ENCODE measurements at regions not wholly inside any gene's neighbourhood (a gene's known extent, or its start where the extent isn't known, plus 50 kb on each side); places are given as distances from the start of the nearest gene placed in this dataset.

DNA sequence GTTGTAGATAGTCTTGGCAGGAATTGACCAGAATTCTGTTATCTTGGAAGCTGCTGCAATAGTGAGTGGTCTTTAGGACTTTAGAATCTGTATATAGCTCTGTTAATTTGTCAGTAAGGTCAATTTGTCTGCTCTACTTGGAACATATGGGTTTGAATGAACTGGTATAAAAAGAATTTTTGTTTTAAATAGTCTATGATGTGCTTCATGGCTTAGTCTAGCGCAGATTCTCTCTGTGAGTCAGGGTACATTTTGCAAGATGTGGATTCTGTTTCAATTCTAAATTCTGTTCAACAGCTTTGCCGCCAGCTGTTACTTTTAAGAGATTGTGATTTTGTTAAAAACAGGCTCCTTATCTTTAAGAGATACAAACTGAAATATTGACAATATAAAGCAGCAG, 135.9 kb upstream of the AGBL1 start:
- dilution Hi-C loops (cut with MboI; ENCODE audit: extremely low pct_ligation_motif_present, low sequenced_read_pairs) (no loop called here), intact Hi-C loops (cut with micrococcal nuclease) (no loop called here)
- no peaks in the 10 kb centered on the region for H3K36me3 ChIP-seq (ENCODE audit: control insufficient read depth in 2 of 2, extremely low read depth in 1 of 2, insufficient read depth in 2 of 2, low read length in 2 of 2)
- no peak overlapping the region for H3K27ac ChIP-seq (ENCODE audit: insufficient read depth, low read depth, low read length)
- no peak for TF ChIP-seq GATA2 (IDR thresholded peaks at IDR 0.05; ENCODE audit: insufficient read depth, insufficient read length, low read depth, low read length)
- no peak for TF ChIP-seq POLR2A (IDR thresholded peaks at IDR 0.05; ENCODE audit: low read depth, low read length)
- no peak overlapping the region for H2AFZ ChIP-seq (ENCODE audit: low read depth, low read length)
- DNase-seq (ENCODE audit: low read depth, low spot score) (no peak), FAIRE-seq (no peak)
- H3K9me3 ChIP-seq (replicated peaks; ENCODE audit: control insufficient read depth, insufficient read depth, low read length): no peaks in the 10 kb centered on the region
- H4K20me1 ChIP-seq (replicated peaks; ENCODE audit: control insufficient read depth, extremely low read depth, insufficient read depth, low read length): no peaks in the 10 kb centered on the region
- H3K4me2 ChIP-seq (ENCODE audit: insufficient read depth, low read length): no peak overlapping the region
- H3K79me2 ChIP-seq (ENCODE audit: control insufficient read depth, insufficient read depth, low read length): no peaks in the 10 kb centered on the region
- H3K4me3 ChIP-seq (replicated peaks in 1 of 3; ENCODE audit: insufficient read depth in 1 of 3, low read depth in 1 of 3, low read length in 3 of 3): no peak overlapping the region
- ChIA-PET POLR2A (no interaction called here), CTCF (no interaction called here)
- no peaks in the 10 kb centered on the region for H3K27me3 ChIP-seq (ENCODE audit: control insufficient read depth in 2 of 2, insufficient read depth in 2 of 2, low read length in 2 of 2)
- no TSS peak for BruUV-seq (replicated peaks)
- H3K4me1 ChIP-seq (ENCODE audit: control insufficient read depth, extremely low read depth, insufficient read depth, low read length): no peaks in the 10 kb centered on the region
- H3K9me1 ChIP-seq (replicated peaks; ENCODE audit: control insufficient read depth, extremely low read depth, insufficient read depth, low read length): no peaks in the 10 kb centered on the region
- H3K9ac ChIP-seq (replicated peaks; ENCODE audit: extremely low read depth, insufficient read depth, low read length): no peak overlapping the region

DNA sequence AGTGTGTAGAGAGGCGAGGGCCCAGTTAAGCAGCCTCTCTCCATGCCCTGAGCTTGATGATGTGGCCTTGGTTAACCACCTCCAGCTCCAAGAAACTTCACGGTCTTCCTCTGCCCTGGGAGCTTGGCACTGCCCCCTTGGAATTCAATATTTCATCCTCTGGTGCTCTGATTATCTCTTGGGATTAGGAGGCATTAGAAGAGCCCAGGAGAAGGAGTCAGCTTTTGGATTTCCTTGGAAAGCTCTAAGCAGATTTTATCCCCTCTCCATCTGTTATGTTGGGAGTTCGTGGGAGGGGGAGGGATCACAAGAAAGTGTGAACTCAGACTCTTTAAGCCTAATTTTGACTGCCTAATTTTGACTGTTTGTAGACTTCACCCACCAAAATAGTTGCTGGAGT, 132.7 kb upstream of the AGBL1 start:
- Histone ChIP-seq H3K79me2 (ENCODE audit: control insufficient read depth, insufficient read depth, low read length) (no peaks in the 10 kb centered on the region), H4K20me1 (replicated peaks; ENCODE audit: control insufficient read depth, extremely low read depth, insufficient read depth, low read length) (no peaks in the 10 kb centered on the region), H3K9ac (replicated peaks; ENCODE audit: extremely low read depth, insufficient read depth, low read length) (no peak overlapping the region), H3K36me3 (ENCODE audit: control insufficient read depth in 2 of 2, extremely low read depth in 1 of 2, insufficient read depth in 2 of 2, low read length in 2 of 2) (no peaks in the 10 kb centered on the region), H3K4me3 (replicated peaks in 1 of 3; ENCODE audit: insufficient read depth in 1 of 3, low read depth in 1 of 3, low read length in 3 of 3) (no peak overlapping the region), H2AFZ (ENCODE audit: low read depth, low read length) (no peak overlapping the region), H3K9me3 (replicated peaks; ENCODE audit: control insufficient read depth, insufficient read depth, low read length) (no peaks in the 10 kb centered on the region), H3K27ac (ENCODE audit: insufficient read depth, low read depth, low read length) (no peak overlapping the region), H3K4me1 (ENCODE audit: control insufficient read depth, extremely low read depth, insufficient read depth, low read length) (no peaks in the 10 kb centered on the region), H3K4me2 (ENCODE audit: insufficient read depth, low read length) (no peak overlapping the region), H3K27me3 (ENCODE audit: control insufficient read depth in 2 of 2, insufficient read depth in 2 of 2, low read length in 2 of 2) (no peaks in the 10 kb centered on the region), H3K9me1 (replicated peaks; ENCODE audit: control insufficient read depth, extremely low read depth, insufficient read depth, low read length) (no peaks in the 10 kb centered on the region)
- intact Hi-C loops (cut with micrococcal nuclease) (no loop called here), dilution Hi-C loops (cut with MboI; ENCODE audit: extremely low pct_ligation_motif_present, low sequenced_read_pairs) (no loop called here)
- TF ChIP-seq POLR2A (IDR thresholded peaks at IDR 0.05; ENCODE audit: low read depth, low read length) (no peak), JUN (IDR thresholded peaks at IDR 0.05; ENCODE audit: borderline replicate concordance, insufficient read depth, insufficient read length, low read depth) (no peak), EZH2 (IDR thresholded peaks at IDR 0.05; ENCODE audit: borderline replicate concordance, low read depth, low read length, severe bottlenecking) (no peak), FOS (IDR thresholded peaks at IDR 0.05; ENCODE audit: borderline replicate concordance, insufficient read depth, low read length) (no peak), POLR2AphosphoS5 (IDR thresholded peaks at IDR 0.05; ENCODE audit: insufficient read depth, low read depth, low read length) (no peak), GATA2 (IDR thresholded peaks at IDR 0.05; ENCODE audit: insufficient read depth, insufficient read length, low read depth, low read length) (no peak)
- TF ChIP-seq, protein P1, sequence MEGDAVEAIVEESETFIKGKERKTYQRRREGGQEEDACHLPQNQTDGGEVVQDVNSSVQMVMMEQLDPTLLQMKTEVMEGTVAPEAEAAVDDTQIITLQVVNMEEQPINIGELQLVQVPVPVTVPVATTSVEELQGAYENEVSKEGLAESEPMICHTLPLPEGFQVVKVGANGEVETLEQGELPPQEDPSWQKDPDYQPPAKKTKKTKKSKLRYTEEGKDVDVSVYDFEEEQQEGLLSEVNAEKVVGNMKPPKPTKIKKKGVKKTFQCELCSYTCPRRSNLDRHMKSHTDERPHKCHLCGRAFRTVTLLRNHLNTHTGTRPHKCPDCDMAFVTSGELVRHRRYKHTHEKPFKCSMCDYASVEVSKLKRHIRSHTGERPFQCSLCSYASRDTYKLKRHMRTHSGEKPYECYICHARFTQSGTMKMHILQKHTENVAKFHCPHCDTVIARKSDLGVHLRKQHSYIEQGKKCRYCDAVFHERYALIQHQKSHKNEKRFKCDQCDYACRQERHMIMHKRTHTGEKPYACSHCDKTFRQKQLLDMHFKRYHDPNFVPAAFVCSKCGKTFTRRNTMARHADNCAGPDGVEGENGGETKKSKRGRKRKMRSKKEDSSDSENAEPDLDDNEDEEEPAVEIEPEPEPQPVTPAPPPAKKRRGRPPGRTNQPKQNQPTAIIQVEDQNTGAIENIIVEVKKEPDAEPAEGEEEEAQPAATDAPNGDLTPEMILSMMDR (IDR thresholded peaks at IDR 0.05; ENCODE audit: extremely low read depth in 1 of 2, insufficient read depth in 1 of 2, low read depth in 1 of 2, low read length in 2 of 2): no peak
- DNase-seq (ENCODE audit: low read depth, low spot score): no peak
- ChIA-PET POLR2A (no interaction called here), CTCF (no interaction called here)
- BruUV-seq (replicated peaks): no TSS peak
- no peak for FAIRE-seq

Data from endothelial cell of umbilical vein (primary cell).